GM19467 (cell line): ENCODE measurements at regions not wholly inside any gene's neighbourhood (a gene's known extent, or its start where the extent isn't known, plus 50 kb on each side); places are given as distances from the start of the nearest gene placed in this dataset.
"Not testable (repeated sequence)": the region's sequence is repeated elsewhere in the genome, so short reads cannot be mapped to it uniquely, and the experiment has no call there.

Experiments used
- ATAC-seq: cut with Tn5 transposase; IDR thresholded peaks from one replicate; pipeline ENCODE4 v1.9.1; 2021; ENCODE audit warnings: mild to moderate bottlenecking, moderate library complexity; ENCODE audit not compliant: unreplicated experiment

- ATAC-seq: no peak
These were observed 1326.3 kb upstream of the GJE1 start for GRCh38 chr6:140806431-140806830.

- no peak for ATAC-seq
These were observed 1338.2 kb upstream of the GJE1 start for GRCh38 chr6:140794544-140794943.

- ATAC-seq: no peak
These were observed 1342.6 kb upstream of the GJE1 start for GRCh38 chr6:140790109-140790508.

GRCh38 chr6:140789466-140789865 is 1343.3 kb upstream of the GJE1 start:
- ATAC-seq: no peak

GRCh38 chr6:140785926-140786325 is 1346.8 kb upstream of the GJE1 start:
- no peak for ATAC-seq

- no peak for ATAC-seq
These were observed 1348.2 kb upstream of the GJE1 start for GRCh38 chr6:140784573-140784972.

GRCh38 chr6:140783504-140783903 is 1349.2 kb upstream of the GJE1 start:
- ATAC-seq: not testable (repeated sequence)

- no peak for ATAC-seq
These were observed 1349.8 kb upstream of the GJE1 start for GRCh38 chr6:140782941-140783340.

- ATAC-seq: no peak
These were observed 1352.6 kb upstream of the GJE1 start for GRCh38 chr6:140779991-140780596.

GRCh38 chr6:140779341-140779740 is 1353.4 kb upstream of the GJE1 start:
- no peak for ATAC-seq

- ATAC-seq: no peak
These were observed 1354.9 kb upstream of the GJE1 start for GRCh38 chr6:140777780-140778179.

- ATAC-seq: no peak
These were observed 1357.7 kb upstream of the GJE1 start for GRCh38 chr6:140775061-140775460.

GRCh38 chr6:140774080-140774505 is 1358.6 kb upstream of the GJE1 start:
- ATAC-seq: peak; percentile 88

- ATAC-seq: no peak
These were observed 1359.4 kb upstream of the GJE1 start for GRCh38 chr6:140773276-140773675.

GRCh38 chr6:140772576-140772975 is 1360.1 kb upstream of the GJE1 start:
- no peak for ATAC-seq

- ATAC-seq: no peak
These were observed 1364.6 kb upstream of the GJE1 start for GRCh38 chr6:140768133-140768532.

- ATAC-seq: no peak
These were observed 1365.7 kb upstream of the GJE1 start for GRCh38 chr6:140766999-140767398.

GRCh38 chr6:140758169-140758877 is 1374.4 kb upstream of the GJE1 start:
- no peak for ATAC-seq

- no peak for ATAC-seq
These were observed 1377.8 kb upstream of the CITED2 start for GRCh38 chr6:140752234-140752633.

GRCh38 chr6:140747114-140747513 is 1372.7 kb upstream of the CITED2 start:
- no peak for ATAC-seq

- no peak for ATAC-seq
These were observed 1370.3 kb upstream of the CITED2 start for GRCh38 chr6:140744659-140745320.

GRCh38 chr6:140736231-140736630 is 1361.8 kb upstream of the CITED2 start:
- no peak for ATAC-seq
